ENCODE measurements at regions not wholly inside any gene's neighbourhood (a gene's known extent, or its start where the extent isn't known, plus 50 kb on each side); places are given as distances from the start of the nearest gene placed in this dataset.

DNA sequence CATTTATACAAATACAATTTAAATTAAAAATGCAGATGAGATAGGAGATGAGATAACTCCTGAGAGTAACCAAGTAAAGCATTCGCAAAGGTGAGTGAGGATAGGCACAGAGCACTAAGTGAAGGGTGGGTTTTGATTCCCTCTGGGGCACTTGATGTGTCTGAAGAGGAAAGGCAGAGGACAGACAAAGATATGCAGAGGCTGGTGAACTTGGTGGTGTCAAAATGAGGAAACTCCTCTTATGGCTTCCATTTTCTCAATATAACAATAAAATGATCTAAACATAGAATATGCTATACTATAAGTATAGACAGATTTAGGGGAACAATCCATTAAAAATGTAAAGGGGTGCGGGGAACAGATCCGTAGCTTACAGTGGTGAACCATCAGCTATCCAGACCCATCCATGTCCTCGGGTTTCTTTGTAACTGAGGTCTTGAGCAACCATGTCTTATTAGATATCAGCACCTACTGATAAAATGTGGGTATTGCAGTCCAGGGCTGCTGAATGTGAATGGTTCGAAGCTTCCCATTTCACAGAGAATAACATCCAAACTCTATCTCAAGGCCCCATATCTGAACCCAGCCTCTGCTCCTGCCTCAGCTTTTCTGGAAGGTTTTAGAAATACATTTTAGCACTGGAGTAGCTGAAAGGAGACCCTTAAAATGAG is 73.9 kb upstream of the SLC10A2 start:
- CTCF ChIA-PET, result interaction anchor here (0.7 to 1.3 kb wide), 4 partner anchors 224 to 579 kb away, joined by 3 to 8 read pairs (median 3); no protein-coding TSS in a partner anchor
- H3K9me3 ChIP-seq (ENCODE audit: control insufficient read depth, insufficient read depth, low read depth, low read length), result no peaks in the 10 kb centered on the region
- no peaks in the 10 kb centered on the region for H3K4me1 ChIP-seq (ENCODE audit: control insufficient read depth, insufficient read depth, low read length)
- H3K4me3 ChIP-seq (ENCODE audit: low read depth, low read length), result no peak overlapping the region
- TF ChIP-seq KLF10 (tag by site-specific recombination; IDR thresholded peaks at IDR 0.05) (no peak), ZNF132 (tag by site-specific recombination; IDR thresholded peaks at IDR 0.05; ENCODE audit: borderline replicate concordance) (no peak), ZNF654 (tag by site-specific recombination; IDR thresholded peaks at IDR 0.05; ENCODE audit: low read depth) (peak; percentile 23)
- POLR2A ChIA-PET, result no interaction called here
- H3K27ac ChIP-seq (ENCODE audit: extremely low read depth, low read depth, low read length), result no peak overlapping the region
- H3K36me3 ChIP-seq (ENCODE audit: control insufficient read depth in 2 of 2, insufficient read depth in 1 of 2, low read length in 2 of 2), result no peaks in the 10 kb centered on the region

DNA sequence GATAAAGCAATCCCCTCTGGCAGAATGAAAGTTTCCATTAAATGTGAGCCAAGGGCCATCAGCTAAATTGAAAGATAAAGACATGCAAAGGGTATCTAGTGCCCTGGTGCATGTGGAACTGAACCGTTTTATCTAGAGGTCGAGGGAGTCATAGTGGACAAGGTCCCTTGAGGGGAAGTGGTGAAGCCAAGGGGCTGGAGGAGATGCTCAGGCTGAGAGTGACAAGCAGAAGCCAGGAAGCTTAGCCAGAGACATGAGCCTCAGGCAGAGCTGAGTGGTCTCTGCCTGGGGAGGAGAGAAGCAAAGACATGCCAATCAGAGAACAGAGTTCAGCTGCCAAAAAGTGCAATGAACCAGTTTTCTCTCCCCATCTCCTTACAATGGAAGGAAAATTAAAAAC is 68.1 kb upstream of the SLC10A2 start:
- CTCF ChIA-PET, result interaction anchor here (0.7 kb wide), 1 partner anchor 554 kb away, joined by 3 read pairs; no protein-coding TSS in a partner anchor
- POLR2A ChIA-PET, result no interaction called here
- Histone ChIP-seq H3K4me3 (ENCODE audit: low read depth, low read length) (no peak overlapping the region), H3K36me3 (ENCODE audit: control insufficient read depth in 2 of 2, insufficient read depth in 1 of 2, low read length in 2 of 2) (no peaks in the 10 kb centered on the region), H3K27ac (ENCODE audit: extremely low read depth, low read depth, low read length) (no peak overlapping the region), H3K4me1 (ENCODE audit: control insufficient read depth, insufficient read depth, low read length) (no peaks in the 10 kb centered on the region), H3K9me3 (ENCODE audit: control insufficient read depth, insufficient read depth, low read depth, low read length) (no peaks in the 10 kb centered on the region)
- TF ChIP-seq, protein P1, sequence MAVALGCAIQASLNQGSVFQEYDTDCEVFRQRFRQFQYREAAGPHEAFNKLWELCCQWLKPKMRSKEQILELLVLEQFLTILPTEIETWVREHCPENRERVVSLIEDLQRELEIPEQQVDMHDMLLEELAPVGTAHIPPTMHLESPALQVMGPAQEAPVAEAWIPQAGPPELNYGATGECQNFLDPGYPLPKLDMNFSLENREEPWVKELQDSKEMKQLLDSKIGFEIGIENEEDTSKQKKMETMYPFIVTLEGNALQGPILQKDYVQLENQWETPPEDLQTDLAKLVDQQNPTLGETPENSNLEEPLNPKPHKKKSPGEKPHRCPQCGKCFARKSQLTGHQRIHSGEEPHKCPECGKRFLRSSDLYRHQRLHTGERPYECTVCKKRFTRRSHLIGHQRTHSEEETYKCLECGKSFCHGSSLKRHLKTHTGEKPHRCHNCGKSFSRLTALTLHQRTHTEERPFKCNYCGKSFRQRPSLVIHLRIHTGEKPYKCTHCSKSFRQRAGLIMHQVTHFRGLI (tag by site-specific recombination; IDR thresholded peaks at IDR 0.05), result no peak
- no peak for TF ChIP-seq ZNF843 (tag by site-specific recombination; IDR thresholded peaks at IDR 0.05)
- no peak for TF ChIP-seq OVOL3 (tag by site-specific recombination; IDR thresholded peaks at IDR 0.05)
- TF ChIP-seq ZNF549 (tag by site-specific recombination; IDR thresholded peaks at IDR 0.05), result no peak
- TF ChIP-seq ZNF184 (tag by site-specific recombination; IDR thresholded peaks at IDR 0.05), result no peak
- no peak for TF ChIP-seq ZNF560 (tag by site-specific recombination; IDR thresholded peaks at IDR 0.05; ENCODE audit: borderline replicate concordance)
- no peak for TF ChIP-seq ZNF768 (tag by site-specific recombination; IDR thresholded peaks at IDR 0.05)
- no peak for TF ChIP-seq ZNF221 (tag by site-specific recombination; IDR thresholded peaks at IDR 0.05; ENCODE audit: borderline replicate concordance)
- TF ChIP-seq ZNF529 (tag by site-specific recombination; IDR thresholded peaks at IDR 0.05; ENCODE audit: insufficient replicate concordance), result no peak
- TF ChIP-seq, protein P2, sequence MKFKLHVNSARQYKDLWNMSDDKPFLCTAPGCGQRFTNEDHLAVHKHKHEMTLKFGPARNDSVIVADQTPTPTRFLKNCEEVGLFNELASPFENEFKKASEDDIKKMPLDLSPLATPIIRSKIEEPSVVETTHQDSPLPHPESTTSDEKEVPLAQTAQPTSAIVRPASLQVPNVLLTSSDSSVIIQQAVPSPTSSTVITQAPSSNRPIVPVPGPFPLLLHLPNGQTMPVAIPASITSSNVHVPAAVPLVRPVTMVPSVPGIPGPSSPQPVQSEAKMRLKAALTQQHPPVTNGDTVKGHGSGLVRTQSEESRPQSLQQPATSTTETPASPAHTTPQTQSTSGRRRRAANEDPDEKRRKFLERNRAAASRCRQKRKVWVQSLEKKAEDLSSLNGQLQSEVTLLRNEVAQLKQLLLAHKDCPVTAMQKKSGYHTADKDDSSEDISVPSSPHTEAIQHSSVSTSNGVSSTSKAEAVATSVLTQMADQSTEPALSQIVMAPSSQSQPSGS (tag by site-specific recombination; IDR thresholded peaks at IDR 0.05; ENCODE audit: low read depth), result no peak
- no peak for TF ChIP-seq ZNF610 (tag by site-specific recombination; IDR thresholded peaks at IDR 0.05; ENCODE audit: borderline replicate concordance)
- TF ChIP-seq ZNF155 (tag by site-specific recombination; IDR thresholded peaks at IDR 0.05), result no peak
- TF ChIP-seq ZSCAN30 (tag by site-specific recombination; IDR thresholded peaks at IDR 0.05), result no peak
- no peak for TF ChIP-seq ZNF302 (tag by site-specific recombination; IDR thresholded peaks at IDR 0.05; ENCODE audit: low read depth)
- TF ChIP-seq, protein P3, sequence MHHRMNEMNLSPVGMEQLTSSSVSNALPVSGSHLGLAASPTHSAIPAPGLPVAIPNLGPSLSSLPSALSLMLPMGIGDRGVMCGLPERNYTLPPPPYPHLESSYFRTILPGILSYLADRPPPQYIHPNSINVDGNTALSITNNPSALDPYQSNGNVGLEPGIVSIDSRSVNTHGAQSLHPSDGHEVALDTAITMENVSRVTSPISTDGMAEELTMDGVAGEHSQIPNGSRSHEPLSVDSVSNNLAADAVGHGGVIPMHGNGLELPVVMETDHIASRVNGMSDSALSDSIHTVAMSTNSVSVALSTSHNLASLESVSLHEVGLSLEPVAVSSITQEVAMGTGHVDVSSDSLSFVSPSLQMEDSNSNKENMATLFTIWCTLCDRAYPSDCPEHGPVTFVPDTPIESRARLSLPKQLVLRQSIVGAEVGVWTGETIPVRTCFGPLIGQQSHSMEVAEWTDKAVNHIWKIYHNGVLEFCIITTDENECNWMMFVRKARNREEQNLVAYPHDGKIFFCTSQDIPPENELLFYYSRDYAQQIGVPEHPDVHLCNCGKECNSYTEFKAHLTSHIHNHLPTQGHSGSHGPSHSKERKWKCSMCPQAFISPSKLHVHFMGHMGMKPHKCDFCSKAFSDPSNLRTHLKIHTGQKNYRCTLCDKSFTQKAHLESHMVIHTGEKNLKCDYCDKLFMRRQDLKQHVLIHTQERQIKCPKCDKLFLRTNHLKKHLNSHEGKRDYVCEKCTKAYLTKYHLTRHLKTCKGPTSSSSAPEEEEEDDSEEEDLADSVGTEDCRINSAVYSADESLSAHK (tag by site-specific recombination; IDR thresholded peaks at IDR 0.05), result no peak
- TF ChIP-seq ZFP41 (tag by site-specific recombination; IDR thresholded peaks at IDR 0.05; ENCODE audit: borderline replicate concordance), result no peak
- TF ChIP-seq, protein P4, sequence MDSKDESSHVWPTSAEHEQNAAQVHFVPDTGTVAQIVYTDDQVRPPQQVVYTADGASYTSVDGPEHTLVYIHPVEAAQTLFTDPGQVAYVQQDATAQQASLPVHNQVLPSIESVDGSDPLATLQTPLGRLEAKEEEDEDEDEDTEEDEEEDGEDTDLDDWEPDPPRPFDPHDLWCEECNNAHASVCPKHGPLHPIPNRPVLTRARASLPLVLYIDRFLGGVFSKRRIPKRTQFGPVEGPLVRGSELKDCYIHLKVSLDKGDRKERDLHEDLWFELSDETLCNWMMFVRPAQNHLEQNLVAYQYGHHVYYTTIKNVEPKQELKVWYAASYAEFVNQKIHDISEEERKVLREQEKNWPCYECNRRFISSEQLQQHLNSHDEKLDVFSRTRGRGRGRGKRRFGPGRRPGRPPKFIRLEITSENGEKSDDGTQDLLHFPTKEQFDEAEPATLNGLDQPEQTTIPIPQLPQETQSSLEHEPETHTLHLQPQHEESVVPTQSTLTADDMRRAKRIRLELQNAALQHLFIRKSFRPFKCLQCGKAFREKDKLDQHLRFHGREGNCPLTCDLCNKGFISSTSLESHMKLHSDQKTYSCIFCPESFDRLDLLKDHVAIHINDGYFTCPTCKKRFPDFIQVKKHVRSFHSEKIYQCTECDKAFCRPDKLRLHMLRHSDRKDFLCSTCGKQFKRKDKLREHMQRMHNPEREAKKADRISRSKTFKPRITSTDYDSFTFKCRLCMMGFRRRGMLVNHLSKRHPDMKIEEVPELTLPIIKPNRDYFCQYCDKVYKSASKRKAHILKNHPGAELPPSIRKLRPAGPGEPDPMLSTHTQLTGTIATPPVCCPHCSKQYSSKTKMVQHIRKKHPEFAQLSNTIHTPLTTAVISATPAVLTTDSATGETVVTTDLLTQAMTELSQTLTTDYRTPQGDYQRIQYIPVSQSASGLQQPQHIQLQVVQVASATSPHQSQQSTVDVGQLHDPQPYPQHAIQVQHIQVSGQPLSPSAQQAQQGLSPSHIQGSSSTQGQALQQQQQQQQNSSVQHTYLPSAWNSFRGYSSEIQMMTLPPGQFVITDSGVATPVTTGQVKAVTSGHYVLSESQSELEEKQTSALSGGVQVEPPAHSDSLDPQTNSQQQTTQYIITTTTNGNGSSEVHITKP (tag by site-specific recombination; IDR thresholded peaks at IDR 0.05), result no peak
